Dermis blood vessel endothelial cell (primary cell): ENCODE measurements at regions not wholly inside any gene's neighbourhood (a gene's known extent, or its start where the extent isn't known, plus 50 kb on each side); places are given as distances from the start of the nearest gene placed in this dataset.

Source experiments
- DNase-seq: peaks from one replicate; pipeline ENCODE4 v3.0.0; 2010

DNA sequence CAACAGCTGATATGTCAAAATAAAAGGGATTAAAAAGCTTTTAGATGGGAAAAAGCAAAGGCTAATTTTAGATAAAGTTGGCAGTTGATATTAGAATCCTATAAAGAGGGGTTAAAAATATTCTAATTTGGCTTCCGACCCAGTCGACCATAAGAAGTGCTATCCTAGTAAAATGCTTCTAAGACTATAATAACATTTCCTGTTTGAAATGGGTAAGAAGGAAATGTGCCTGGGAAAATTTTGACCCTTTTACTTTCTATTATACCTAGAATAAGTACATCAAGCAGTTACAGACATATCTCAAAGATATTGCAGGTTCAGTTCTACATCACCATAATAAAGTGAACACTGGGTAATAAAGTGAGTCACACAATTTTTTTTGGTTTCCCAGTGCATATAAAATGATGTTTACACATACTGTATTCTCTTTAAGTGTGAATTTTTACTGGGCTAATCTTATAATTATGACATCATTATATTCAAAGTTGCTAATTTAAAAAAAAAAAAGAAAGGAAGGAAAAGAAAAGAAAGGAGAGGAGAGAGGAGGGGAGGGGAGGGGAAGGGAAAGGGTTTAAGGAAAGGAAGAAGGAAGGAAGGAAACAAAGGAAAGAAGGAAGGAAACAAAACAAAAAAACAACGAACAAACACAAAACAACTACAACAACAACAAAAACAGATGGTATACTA, 308.2 kb upstream of the NR5A2 start:
- no peak for DNase-seq

DNA sequence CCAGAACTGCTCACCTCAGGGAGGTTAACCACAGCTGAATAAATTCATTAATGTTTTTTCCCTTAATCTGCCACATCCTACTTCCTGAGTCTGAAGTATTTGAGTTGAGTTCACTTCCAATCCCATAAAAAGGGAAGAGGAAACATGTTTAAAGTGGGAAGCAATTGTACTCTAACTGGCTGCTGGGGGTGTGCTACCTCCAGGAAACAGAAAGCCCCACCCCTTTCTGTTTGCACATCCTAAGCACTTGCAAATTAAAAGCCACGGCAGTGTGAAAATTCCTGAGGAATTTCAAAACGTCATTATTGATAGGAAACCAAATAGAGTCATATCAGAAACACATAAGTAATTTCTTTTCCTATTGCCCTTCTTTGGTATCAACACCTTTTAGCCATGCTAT, 307.0 kb upstream of the NR5A2 start:
- peak; percentile 59 for DNase-seq

DNA sequence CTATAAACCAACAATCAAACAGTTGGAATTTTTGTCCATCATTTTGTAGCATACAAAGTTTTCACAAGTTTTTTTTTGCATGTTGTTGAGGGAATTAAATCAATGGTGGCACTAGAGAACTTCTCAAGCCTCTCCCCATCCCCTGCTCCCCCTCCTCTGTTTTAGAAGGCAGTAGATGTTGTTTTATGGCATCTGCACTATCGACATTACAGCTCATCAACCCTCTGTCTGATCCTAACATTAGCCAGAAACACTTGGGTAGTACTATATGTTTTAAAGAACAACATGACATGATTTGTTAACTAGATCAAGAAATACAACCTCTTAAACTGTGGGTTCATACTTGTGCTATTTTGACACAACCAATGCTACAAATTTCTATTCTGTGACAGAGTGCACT, 306.5 kb upstream of the NR5A2 start:
- no peak for DNase-seq

DNA sequence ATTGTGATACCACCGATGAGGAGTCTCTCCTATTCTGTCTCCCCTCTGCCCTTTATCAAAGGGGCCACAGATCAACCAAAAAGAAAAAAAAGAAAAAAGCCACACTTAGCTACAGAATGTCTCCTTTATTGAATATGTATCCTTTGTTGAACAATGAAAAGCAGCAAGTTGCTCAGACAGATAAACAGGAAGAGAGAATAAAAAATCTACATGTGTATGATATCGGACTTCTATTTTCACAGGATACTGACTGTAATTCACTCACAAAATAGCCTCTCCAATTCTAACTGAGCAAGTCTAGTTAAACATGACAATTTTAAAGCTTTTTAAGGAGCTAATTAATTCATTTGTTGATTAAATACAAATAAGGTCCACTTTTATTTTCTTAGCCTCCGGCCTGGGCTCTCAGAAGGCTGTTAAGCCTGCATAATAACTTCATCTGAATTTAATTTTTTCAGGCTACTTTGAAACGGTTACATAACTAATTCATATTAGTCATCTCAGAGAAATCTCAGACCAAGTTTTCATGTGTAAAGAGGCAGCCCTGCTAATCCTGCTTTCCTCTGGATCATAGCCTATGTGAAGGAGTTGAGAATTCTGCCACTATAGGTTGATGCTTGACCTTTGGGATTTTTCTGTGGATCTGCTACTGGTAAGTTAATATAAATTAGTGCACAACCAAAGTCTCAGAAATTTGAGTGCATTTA, 304.1 kb upstream of the NR5A2 start:
- no peak for DNase-seq

DNA sequence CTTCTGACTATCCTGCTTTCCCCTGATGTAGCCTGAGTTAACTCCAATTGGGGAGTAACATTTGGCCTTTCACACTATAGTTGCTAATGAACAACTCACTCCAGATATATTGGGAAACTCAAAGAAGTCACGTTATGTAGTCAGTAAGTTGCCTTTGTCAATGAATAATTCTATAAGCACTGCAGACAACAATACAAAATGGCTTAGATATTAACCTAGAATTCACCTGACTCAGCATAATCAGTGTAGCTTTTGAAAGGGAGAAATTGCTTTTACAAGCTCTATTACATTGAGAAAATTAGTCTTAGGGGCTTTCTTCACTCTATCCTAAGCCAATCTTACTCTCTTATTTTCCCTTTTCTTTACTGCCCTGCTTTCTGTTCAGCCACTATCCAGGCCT, 303.5 kb upstream of the NR5A2 start:
- no peak for DNase-seq

DNA sequence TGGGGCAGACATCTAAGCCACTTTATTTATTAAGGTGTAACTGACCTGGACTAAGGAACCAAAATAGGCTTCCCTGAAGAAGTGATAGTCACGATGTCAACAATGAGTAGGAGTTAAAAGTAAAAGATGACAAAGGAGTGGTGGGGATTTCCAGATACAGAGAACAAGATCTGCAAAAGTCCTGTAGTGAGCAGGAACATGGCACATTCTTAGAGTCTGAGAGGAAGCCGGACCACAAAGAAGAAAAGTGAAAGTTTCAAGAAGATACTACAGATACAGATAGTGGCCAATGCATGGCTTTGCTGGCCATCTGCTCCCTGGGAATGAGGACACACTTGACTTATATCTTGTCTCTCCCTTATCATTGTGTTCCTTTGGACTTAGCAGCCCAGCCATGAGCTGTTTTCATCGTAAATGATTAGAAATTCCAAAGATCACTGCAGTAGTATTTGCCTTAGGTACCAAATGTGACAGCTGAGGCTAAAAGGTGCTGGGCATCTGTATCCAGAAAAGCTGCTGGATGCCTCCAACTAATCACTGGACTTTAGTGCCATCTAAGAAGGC, 302.4 kb upstream of the NR5A2 start:
- DNase-seq, result no peak

DNA sequence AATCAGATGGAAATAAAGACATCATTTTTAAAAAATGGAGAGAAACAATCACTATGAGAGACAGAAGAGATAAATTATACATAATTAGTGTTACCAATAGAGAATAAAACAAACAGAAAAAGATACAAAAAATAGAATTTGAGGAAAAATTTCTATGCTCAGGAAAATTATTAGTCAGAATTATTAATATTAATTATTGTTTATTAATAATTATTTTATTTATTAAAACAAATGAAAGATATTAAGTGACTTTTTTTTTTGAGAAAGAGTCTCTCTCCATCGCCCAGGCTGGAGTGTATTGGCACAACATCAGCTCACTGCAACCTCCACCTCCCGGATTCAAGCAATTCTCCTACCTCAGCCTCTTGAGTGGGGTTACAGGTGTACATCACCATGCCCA, 299.8 kb upstream of the NR5A2 start:
- DNase-seq, result no peak

DNA sequence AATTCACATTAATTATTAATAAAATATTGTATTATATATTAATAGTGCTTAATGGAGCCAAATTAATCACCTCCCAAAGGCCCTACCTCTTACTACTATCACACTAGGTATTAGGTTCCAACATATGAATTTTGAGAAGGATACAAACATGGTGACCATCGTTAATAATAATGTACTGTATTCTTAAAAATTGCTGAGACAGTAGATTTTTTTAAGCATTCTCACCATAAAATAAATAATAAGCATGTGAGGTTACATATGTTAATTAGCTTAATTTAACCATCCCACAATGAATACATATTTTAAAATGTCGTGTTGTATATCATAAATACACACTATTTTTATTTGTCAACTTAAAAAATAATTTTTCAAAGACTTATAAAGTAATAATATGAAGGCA, 299.2 kb upstream of the NR5A2 start:
- no peak for DNase-seq

DNA sequence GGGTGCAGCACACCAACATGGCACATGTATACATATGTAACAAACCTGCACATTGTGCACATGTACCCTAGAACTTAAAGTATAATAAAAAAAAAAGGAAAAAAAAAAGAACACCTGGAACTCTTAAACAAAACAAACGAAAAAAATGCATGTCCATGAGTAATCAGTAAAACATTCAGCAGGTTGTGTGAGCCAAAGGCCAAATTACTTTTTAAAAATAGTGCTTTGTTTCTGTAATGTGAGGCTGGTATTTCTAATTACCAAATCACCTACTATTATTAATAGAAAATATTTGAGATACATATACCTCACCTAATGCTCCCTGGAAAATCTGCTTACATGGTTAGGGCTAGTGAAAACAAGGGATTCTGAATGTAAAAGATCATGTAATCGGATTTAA, 294.4 kb upstream of the NR5A2 start:
- peak; percentile 73 for DNase-seq

DNA sequence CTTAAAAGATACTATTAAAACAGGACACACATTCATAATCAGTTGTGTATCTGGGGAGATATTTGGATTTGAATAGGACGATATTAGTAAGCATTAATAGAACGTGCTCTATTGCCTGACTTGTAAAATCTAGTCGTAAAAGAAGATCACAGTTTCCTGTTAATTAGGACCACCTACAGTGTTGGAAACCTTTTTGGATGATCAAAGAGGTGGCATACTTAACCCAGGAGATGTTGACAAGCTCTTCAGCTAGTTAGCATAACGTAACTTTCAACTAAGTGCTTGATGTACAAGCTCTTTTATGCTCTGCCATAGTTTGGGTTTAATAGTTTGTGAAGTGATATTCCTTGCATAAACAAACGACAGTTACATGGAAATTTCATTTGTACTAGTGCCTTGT, 293.3 kb upstream of the NR5A2 start:
- DNase-seq, result no peak

DNA sequence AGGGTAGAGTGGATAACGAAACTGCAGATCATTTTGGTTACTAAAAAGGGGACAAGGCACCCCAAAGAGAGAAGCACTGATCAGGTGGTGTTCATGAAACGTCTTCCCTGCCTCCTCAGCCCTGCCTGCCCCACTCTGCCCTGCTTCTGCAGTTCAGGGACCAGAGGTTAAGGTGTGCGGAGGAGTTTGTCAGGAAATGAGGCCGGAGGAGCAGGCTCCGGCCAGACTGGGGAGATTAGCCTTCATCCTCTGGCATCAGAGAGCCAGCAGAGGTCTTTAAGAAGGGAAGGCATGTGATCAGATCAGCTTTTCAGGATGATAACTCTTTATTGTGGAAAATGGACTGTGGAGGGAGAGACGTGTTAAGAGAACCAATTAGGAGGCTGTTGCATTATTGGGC, 291.9 kb upstream of the NR5A2 start:
- DNase-seq, result peak; percentile 33

DNA sequence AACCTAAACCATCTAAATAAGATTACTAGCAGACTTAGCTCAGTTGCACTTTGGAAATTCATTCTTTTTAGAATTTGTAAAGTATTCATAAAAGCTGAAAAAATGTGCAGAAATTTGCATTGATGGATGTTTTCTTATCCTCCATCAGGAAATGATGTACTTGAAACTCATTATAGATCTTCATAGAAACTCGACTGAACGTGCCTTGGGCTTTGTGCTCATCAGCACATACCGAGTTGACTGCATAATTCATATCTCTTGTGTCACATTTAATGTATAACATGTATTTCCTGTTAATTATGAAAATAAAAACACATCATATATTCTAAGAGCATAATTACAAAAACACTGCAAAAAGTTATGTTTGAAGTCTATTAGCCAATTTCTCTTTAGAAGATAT, 290.9 kb upstream of the NR5A2 start:
- DNase-seq, result no peak

DNA sequence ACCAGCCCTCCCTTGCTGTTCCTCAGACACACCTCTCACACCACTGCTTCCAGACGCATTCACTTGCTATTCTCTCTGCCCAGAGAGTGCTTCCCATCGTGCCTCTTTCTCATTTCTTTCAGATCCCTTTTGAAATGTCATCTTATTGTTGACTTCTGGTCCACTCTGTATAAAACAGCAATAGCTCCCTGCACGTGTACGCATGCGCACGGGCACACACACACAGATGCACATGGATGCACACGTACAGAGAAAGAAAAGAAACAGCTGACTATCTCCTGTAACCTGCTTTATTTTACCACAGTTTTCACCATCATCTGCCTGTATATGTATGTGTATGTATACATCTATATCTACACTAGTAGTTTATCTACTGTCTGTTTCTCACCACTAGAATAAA, 285.9 kb upstream of the NR5A2 start:
- DNase-seq, result no peak

DNA sequence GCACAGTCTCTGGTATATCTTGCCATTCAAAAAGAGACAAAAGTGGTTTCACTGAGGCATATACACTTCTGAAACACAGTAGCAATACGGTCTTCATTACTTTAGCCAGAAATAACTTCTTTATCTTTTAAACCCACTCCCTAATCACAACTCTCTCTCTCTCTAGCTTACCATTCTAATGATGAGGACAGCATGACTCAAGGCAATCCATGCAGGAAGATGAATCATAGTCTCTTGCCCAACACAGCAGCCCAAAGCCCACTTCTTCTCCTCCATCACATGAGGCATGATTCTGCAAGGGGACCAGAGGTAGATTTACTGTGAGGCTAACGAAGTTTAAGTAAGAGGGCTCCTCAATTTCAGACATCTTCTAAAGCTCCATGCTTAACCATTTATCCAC, 285.0 kb upstream of the NR5A2 start:
- peak; percentile 87 for DNase-seq

DNA sequence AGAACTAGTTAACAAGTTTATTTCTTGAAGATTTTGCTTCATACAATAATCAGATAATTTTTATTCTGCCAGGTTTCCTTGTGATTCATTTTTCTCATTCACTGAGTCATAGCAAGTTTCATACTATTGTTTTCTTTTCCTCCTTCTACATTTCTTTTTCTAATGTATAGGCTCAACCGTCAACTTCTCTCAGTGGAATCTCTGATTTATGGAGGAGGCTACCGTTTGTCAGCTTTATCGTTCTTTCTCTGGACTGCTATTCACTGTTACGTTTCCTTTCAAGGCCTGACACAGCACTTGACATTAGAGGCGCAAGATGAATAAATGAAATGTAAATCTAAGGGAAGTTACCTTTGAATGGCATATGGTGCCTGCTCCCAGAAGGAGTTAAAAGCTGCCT, 284.3 kb upstream of the NR5A2 start:
- DNase-seq, result no peak

DNA sequence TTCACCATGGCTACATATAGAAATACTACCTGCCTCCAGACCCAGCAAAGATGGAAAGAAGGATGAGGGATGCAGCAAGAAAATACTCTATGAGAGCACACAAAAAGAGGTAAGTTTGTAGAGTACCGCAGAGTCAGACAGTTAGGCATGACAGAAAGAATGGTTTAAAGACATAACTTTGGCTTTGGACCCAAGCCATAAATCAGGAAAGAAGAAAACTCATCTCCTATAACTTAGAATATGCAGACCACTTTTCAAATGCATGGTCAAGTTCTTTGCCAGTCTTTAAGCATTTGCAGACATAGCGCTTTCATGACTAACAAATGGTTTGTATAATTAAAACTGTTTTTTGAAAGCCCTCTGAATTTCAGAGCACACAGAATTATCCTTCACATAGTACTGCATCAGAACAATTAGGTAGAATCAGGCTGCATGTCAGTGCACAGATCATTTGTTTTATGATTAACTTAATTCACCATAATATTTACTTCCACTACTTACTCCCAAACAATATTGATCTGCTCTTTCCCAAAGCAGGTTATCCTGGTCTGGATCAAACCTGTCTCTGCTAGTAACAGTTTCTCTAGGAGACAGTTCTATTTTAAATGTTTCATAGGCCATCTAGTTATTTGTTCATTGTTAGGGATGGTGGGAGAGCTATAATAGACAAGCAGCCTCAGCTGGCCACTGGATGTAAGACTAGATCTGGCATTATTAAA, 280.7 kb upstream of the NR5A2 start:
- no peak for DNase-seq

DNA sequence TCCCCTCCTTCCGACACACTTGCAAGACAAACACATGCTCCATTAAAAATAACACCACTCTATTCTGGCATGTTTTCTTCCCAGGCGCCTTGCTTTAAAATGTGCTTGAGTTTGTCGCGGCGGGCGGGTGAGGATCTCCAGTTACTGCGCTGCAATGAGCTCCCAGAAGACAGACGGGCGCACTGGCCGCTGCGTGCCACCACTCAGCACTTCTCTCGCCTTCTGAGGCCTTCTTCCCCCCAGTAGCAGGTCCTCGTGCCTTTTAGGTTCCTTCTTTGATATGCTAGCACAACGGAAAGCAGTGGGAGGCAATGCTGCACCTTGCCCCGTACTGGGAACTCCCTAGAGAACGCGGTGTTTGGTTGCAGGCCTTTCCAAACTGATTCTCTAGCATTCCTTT, 279.5 kb upstream of the NR5A2 start:
- DNase-seq, result no peak

DNA sequence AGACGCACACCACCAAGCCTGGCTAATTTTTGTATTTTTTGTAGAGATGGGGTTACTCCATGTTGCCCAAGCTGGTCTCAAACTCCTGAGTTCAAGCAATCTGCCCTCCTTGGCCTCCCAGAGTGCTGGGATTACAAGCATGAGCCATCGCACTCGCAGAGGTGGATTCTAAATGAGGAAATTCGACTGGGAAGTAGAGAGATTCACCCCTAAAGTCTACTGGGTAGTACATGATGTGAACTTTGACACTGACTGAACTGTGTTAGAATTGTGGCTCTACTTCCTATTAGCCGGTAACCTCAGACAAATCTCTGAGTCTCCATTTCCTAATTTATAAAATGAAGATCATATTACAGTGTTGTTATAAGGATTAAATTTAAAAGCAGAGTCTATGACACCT, 276.0 kb upstream of the NR5A2 start:
- no peak for DNase-seq

DNA sequence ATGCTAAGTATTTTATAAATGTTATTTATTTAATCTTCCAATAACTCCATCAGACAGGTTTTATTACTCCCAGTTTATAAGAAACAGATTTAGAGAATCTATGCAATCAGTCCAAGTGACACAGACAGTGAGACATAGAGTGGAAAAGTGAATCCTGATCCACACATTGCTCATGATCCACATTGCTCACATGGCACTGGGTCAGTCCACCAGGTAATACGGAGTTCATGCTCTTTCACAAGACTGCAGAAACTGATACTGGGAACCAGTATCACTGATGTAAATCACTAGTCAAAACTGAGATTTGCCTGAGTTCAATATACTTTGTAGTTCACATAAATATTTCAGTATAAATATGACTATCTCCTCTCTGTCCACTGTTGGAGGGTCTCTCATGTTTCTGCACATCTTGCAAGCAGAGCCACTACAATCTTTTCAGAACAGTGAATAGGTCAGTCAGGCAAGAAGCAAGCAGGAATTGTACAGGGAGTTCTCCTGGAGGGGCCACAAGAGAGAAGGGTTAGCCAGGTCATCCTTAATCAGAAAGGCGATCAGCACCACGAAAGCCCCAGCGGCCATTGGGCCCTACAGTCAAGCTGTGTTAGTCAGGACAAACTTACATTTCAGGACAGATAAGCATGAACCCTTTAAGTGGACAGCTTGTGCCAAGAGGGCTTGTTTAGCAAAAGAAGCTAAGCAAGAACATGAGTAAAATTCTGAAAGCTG, 275.4 kb upstream of the NR5A2 start:
- no peak for DNase-seq

DNA sequence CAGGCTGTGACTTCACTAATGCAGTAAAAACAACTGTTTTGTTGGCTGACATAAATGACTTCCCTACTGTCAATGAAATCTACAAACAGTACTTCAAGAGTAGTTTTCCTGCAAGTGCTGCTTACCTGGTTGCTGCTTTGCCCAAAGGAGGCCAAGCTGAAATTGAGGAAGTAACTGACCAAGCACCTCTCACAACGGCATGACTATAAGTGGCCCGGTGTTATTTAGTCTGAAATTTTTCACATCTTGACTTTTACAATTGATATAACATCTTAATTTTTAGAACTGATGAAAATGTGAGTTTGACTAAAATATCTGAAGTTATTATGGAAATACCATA, 274.9 kb upstream of the NR5A2 start:
- no peak for DNase-seq

DNA sequence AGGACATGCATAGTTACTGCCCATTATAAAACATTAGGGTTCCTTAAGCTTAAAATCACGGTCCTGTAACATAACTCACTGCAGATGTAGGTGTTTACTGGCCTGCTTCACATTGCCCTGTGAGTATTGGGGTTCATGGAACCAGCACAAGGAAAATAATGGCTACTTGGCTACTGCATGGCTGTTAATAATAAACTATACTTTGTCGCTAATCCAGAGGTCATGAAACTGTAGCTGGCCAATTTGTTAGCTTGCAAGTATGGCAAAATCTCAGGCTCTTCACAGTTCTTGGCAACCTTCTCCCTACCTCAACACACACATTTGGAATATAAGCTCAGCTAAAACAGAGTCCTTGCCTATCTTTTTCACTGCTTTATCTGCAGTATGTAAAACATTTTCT, 274.0 kb upstream of the NR5A2 start:
- DNase-seq, result no peak

DNA sequence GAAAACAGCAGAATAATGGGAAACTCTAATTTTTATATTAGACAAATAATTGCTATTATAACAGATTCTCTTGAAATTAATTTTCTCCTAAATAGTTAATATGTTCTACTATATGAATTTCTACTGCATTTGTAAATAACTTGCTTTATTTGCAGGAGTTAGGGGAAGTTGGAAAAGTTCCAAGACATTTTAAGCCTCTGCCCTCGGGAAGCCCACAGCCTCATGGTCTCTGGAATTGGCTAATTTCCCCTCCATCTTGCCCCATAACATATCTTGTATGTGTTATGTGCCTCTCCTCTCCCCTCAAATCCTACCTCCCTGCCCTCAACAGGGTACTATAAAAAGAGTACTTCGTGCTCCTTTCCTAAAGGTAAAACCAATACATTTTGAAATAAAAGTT, 271.4 kb upstream of the NR5A2 start:
- DNase-seq, result no peak

DNA sequence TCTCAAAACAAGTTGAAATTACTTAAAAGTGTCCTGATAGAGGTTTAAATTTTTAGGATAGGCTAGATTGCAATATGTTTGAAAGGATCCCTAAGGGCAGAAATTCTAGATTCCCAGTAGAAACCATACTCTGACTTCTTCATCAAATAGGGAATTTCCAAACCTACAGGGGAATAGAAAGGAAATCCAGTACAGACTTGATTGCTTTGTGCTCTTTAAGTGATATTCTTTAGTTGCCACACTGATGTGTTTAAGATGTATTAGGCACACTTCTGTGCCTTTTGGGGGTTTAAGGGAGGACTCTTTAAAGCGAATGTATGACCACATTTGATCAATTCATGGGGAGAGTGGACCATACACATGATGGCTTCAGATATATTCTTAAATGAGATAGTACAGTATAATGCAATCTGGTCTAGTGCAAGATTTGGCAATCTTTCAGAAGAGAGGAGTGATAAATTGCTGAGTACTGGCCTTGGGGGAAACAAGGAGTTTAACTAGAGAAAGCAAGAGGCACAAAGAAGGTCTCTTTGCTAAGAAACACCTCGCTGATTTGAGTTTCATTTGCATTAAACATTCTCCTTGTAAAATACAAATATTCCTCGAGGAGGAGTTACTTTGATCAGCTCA, 268.8 kb upstream of the NR5A2 start:
- no peak for DNase-seq
